Thymus (tissue), 11 donors: ENCODE measurements at regions not wholly inside any gene's neighbourhood (a gene's known extent, or its start where the extent isn't known, plus 50 kb on each side); places are given as distances from the start of the nearest gene placed in this dataset.

Experiments
- DNase-seq, 9 donors: peaks; one replicate each; pipeline ENCODE4 v3.0.0-alpha.2; 2013; ENCODE audit warnings: low spot score in 9 of 9, low read depth in 6 of 9, missing footprints in 1 of 9
- H3K27ac ChIP-seq, 2 donors: one replicate each; pipeline ENCODE4 v1.5.1; 2013; ENCODE audit warnings: control low read depth in 1 of 2, low read depth in 1 of 2, low read length in 1 of 2, mild to moderate bottlenecking in 1 of 2, moderate library complexity in 1 of 2
- H3K27me3 ChIP-seq, 2 donors: one replicate each; pipeline ENCODE4 v1.5.1; 2013; ENCODE audit warnings: low read length in 1 of 2; ENCODE audit not compliant: control insufficient read depth in 2 of 2, insufficient read depth in 1 of 2
- H3K36me3 ChIP-seq, 2 donors: one replicate each; pipeline ENCODE4 v1.5.1; 2013; ENCODE audit warnings: low read length in 1 of 2, mild to moderate bottlenecking in 1 of 2, moderate library complexity in 1 of 2; ENCODE audit not compliant: control insufficient read depth in 2 of 2, insufficient read depth in 2 of 2
- H3K4me1 ChIP-seq, 2 donors: one replicate each; pipeline ENCODE4 v1.5.1; 2013; ENCODE audit warnings: low read length in 2 of 2; ENCODE audit not compliant: control insufficient read depth in 2 of 2, insufficient read depth in 2 of 2
- H3K4me3 ChIP-seq, 2 donors: one replicate each; pipeline ENCODE4 v1.5.1; 2013; ENCODE audit warnings: low read length in 2 of 2, control low read depth in 1 of 2, mild to moderate bottlenecking in 1 of 2
- H3K9me3 ChIP-seq, 2 donors: one replicate each; pipeline ENCODE4 v1.5.1; 2013; ENCODE audit warnings: low read length in 1 of 2, mild to moderate bottlenecking in 1 of 2; ENCODE audit not compliant: control insufficient read depth in 2 of 2, insufficient read depth in 1 of 2
- WGBS: extraction: QIAGEN DNeasy Blood & Tissue Kit; methylation state at CpG from one replicate; pipeline ENCODE4 v1.1.7; 2013; 5-methylcytosine and 5-hydroxymethylcytosine counted together
- donor health status: healthy.

DNA sequence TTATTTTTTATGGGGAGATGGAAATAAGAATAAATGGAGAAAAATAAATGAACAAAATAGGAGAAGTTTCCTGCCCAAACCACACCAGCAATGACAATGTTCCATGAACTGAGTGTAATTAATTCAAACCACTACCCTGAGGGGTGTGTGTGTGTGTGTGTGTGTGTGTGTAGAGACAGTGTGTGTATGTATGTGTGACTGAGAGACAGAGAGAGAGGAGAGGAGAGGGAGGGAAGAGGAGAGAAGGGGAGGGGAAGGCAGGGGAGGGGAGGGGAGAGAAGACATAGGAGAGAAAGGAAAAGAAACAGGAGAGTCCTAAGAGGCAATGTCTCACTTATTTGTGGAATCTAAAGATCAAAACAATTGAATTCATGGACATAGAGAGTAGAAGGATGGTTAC lies 65.0 kb upstream of the POU2AF1 start:
- Histone ChIP-seq H3K27me3 (no peaks in the 10 kb centered on the region), H3K36me3 (no peaks in the 10 kb centered on the region), H3K9me3 (peaks cover 0 to 3% of the 10 kb centered on the region in 2 donors), H3K4me1 (peaks cover 8 to 39% of the 10 kb centered on the region in 2 donors), H3K27ac (no peak overlapping the region), H3K4me3 (no peak overlapping the region)
- DNase-seq, result no peak

GRCh38 chr11:111443640-111444039 lies 64.6 kb upstream of the POU2AF1 start:
- Histone ChIP-seq H3K27ac (no peak overlapping the region), H3K27me3 (no peaks in the 10 kb centered on the region), H3K36me3 (no peaks in the 10 kb centered on the region), H3K9me3 (peaks cover 0 to 3% of the 10 kb centered on the region in 2 donors), H3K4me3 (no peak overlapping the region), H3K4me1 (peaks cover 12 to 43% of the 10 kb centered on the region in 2 donors)
- DNase-seq, result no peak
- 82% methylated on average over 7 of the region's 7 CpGs for WGBS

GRCh38 chr11:111443032-111443431 lies 64.0 kb upstream of the POU2AF1 start:
- H3K36me3 ChIP-seq, result no peaks in the 10 kb centered on the region
- no peaks in the 10 kb centered on the region for H3K27me3 ChIP-seq
- H3K4me1 ChIP-seq, result peaks cover 15 to 49% of the 10 kb centered on the region in 2 donors
- no peak for DNase-seq
- WGBS, result 96% methylated on average over 2 of the region's 2 CpGs
- peaks cover 0 to 3% of the 10 kb centered on the region in 2 donors for H3K9me3 ChIP-seq
- no peak overlapping the region for H3K4me3 ChIP-seq
- no peak overlapping the region for H3K27ac ChIP-seq

DNA sequence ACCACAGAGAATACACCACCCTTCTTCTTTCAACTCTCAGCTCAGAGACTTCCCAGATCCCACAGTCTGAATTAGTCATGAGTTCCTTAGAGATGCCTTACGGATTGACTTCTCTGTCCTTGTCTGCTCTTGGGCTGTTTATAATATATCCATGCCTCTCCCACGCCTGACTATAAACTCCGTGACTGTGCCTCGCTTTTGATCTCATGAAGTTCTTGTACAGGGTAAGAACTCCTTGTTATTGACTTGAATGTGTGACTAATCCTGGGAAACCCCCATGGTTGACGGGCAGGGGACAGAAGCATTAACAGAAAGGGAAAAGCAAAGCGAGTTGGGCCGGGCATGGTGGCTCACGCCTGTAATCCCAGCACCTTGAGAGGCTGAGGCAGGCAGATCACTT lies 62.4 kb upstream of the POU2AF1 start:
- Histone ChIP-seq H3K36me3 (no peaks in the 10 kb centered on the region), H3K27me3 (no peaks in the 10 kb centered on the region), H3K27ac (no peak overlapping the region), H3K4me1 (peaks cover 25 to 59% of the 10 kb centered on the region in 2 donors), H3K9me3 (peaks cover 0 to 3% of the 10 kb centered on the region in 2 donors), H3K4me3 (no peak overlapping the region)
- no peak for DNase-seq
- 97% methylated on average over 8 of the region's 8 CpGs for WGBS

DNA sequence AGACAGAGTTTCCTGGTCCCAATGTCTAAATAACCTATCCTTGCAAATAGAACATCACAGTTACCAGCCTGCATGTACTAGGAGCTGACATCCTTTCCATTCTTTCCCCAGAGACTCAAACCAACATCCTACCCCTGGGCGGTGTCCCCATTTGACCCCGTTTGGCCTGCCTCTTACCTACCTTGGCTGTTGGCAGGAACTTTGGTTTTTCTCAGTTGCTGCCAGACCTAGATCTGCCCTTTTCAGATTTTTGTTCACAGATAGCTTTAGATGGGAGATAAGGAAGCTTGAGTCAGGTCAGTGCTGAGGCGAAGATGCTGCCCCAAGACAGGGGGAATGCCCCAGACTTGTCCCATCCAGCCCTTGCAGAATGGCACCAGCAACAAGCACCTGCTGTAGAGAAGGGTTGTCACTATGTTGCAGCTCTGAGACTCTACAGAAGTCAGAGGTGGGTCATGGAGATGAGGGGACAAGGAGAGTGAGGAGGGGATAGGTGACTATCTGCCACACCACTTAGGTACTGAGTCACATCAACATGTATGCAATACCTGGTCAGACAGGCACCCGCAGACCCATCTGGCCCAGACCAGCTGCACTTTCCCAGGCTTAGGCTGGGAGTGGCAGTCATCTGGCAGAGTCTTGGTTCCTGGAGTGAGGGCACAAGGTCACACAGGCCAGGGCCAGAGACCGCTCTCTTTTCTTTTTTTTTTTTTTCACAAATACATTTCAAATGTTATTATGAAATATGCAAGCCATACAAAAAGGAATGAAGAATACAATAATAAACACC lies 61.5 kb upstream of the POU2AF1 start:
- Histone ChIP-seq H3K4me1 (peaks cover 27 to 58% of the 10 kb centered on the region in 2 donors), H3K4me3 (no peak overlapping the region), H3K36me3 (no peaks in the 10 kb centered on the region), H3K27ac (peak overlapping the region in 1 of 2 donors; percentile 77), H3K27me3 (no peaks in the 10 kb centered on the region), H3K9me3 (peaks cover 0 to 3% of the 10 kb centered on the region in 2 donors)
- 91% methylated on average over 5 of the region's 5 CpGs for WGBS
- DNase-seq, result no peak

DNA sequence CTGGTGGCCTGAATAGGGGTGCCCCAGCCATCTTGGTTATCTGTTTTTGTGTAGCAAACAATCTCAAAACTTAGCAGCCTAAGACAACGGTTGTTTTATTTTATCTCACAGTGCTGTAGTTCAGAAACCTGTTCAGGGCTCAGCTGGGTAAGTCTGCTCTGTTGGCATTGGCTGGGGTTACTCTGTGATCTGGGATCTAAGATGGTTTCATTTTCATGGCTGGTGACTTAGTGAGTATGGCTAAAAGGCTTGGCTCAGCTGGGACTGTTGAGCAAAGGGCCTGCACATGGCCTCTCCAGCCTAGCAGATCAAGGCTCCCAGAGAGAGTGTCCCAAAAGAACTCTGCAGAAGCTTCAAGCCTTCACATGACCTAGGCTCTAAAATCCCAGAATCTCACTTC lies 60.8 kb upstream of the POU2AF1 start:
- no peak overlapping the region for H3K4me3 ChIP-seq
- 24% methylated on average over 1 of the region's 1 CpG for WGBS
- peaks cover 0 to 3% of the 10 kb centered on the region in 2 donors for H3K9me3 ChIP-seq
- peak in 1 of 9 donors; percentile 67 for DNase-seq
- no peaks in the 10 kb centered on the region for H3K27me3 ChIP-seq
- H3K27ac ChIP-seq, result peak overlapping the region; percentile 46 to 77
- peaks cover 27 to 62% of the 10 kb centered on the region in 2 donors for H3K4me1 ChIP-seq
- no peaks in the 10 kb centered on the region for H3K36me3 ChIP-seq

DNA sequence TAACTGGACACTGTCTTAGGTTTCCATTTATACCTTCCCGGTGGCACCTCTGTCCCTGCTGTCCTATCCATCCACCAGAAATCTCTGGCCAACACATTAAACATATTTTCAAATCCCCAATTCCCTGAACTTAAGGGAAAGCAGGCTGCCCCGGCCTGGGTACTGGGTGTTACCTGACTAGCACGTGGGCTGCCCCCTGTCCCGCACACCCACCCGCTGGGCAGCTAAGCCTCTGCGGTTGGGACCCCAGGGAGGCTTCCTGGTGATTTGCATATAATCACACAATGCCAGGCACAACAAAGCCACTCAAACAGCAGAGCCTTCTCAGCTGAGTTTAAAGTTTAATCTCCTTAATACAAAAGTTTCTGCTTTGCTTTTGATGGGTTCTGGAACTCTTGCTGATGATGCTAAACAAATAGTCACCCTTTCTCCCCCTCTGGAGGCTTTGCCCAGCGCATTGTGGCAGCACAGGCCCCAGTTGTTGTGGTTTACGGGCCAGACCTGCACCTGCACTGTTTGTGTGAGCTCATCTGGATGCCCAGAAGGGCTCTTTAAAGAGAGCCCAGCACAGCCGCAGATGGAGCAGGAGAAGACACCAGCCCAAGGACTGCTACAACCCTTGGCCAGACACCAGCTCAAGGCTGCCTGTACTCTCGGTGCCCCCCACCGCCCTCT lies 59.9 kb upstream of the POU2AF1 start:
- Histone ChIP-seq H3K4me3 (no peak overlapping the region), H3K27me3 (no peaks in the 10 kb centered on the region), H3K9me3 (peaks cover 0 to 3% of the 10 kb centered on the region in 2 donors), H3K36me3 (no peaks in the 10 kb centered on the region), H3K4me1 (peaks cover 27 to 62% of the 10 kb centered on the region in 2 donors), H3K27ac (peak overlapping the region in 1 of 2 donors; percentile 77)
- WGBS, result 68% methylated on average over 11 of the region's 11 CpGs
- peak in 1 of 9 donors; percentile 49 for DNase-seq

DNA sequence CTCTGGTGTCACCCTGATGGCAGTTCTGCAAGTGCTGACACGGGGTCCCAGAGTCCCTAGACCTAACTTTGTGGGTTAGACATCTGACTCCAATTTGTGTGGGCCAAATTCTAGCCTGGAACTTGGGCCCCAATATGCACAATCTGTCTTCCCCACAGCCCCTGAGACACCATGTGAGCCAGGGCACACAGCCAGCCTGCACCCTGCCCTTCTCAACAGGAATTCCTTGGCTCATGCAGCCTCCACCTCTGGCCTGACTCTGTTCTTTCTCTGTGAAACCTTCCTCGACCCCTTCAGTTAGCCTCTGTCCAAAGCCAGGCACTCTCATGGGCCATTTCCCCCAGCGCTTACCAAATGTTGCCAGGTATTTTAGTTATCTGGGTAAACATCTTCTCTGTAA lies 59.1 kb upstream of the POU2AF1 start:
- peaks cover 27 to 58% of the 10 kb centered on the region in 2 donors for H3K4me1 ChIP-seq
- H3K4me3 ChIP-seq, result no peak overlapping the region
- H3K36me3 ChIP-seq, result no peaks in the 10 kb centered on the region
- WGBS, result 91% methylated on average over 3 of the region's 3 CpGs
- DNase-seq, result no peak
- no peaks in the 10 kb centered on the region for H3K27me3 ChIP-seq
- no peak overlapping the region for H3K27ac ChIP-seq
- peaks cover 0 to 3% of the 10 kb centered on the region in 2 donors for H3K9me3 ChIP-seq

- Histone ChIP-seq H3K4me3 (no peak overlapping the region), H3K9me3 (no peaks in the 10 kb centered on the region), H3K27me3 (no peaks in the 10 kb centered on the region), H3K4me1 (peaks cover 27 to 48% of the 10 kb centered on the region in 2 donors), H3K27ac (no peak overlapping the region), H3K36me3 (no peaks in the 10 kb centered on the region)
- WGBS, result 94% methylated on average over 12 of the region's 12 CpGs
- no peak for DNase-seq
Observed at GRCh38 chr11:111435046-111435698, 56.1 kb upstream of the POU2AF1 start.
